NT2/D1 (cell line): ENCODE measurements at regions not wholly inside any gene's neighbourhood (a gene's known extent, or its start where the extent isn't known, plus 50 kb on each side); places are given as distances from the start of the nearest gene placed in this dataset.

Source experiments
- SUZ12 ChIP-seq: IDR thresholded peaks from 2 replicates; pipeline ENCODE4 v1.6.1; 2011; ENCODE audit not compliant: insufficient read length, insufficient read depth; ENCODE audit errors: extremely low read depth
- YY1 ChIP-seq: IDR thresholded peaks from 2 replicates; pipeline ENCODE4 v1.6.1; 2011; ENCODE audit not compliant: insufficient read length, insufficient read depth
- ZNF274 ChIP-seq: IDR thresholded peaks from 2 replicates; pipeline ENCODE4 v1.6.1; 2011; ENCODE audit warnings: mild to moderate bottlenecking, low read depth, low read length

GRCh38 chr6:117188627-117189201 lies 76.6 kb upstream of the VGLL2 start:
- no peak for TF ChIP-seq YY1
- no peak for TF ChIP-seq ZNF274
- no peak for TF ChIP-seq SUZ12
